ENCODE measurements at regions not wholly inside any gene's neighbourhood (a gene's known extent, or its start where the extent isn't known, plus 50 kb on each side); places are given as distances from the start of the nearest gene placed in this dataset.
"Not testable (repeated sequence)": the region's sequence is repeated elsewhere in the genome, so short reads cannot be mapped to it uniquely, and the experiment has no call there.

DNA sequence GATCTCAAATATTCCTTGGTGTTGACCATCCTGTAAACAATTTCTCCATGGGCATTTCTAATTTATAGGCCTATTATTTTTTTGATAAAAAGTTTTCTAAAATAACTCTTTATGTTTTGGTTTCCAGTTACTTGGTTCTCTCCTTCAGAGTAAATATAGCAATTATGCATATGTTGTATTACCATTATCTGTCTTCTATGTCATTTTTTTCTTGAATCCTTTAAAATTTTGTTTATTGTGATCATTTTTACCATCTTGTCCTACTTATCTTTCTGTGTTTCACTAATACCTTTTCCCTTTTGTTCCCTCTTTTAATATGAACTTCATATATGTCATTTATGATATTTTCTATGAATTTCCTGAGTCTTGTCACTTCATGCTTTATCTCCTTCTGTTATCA lies 341.1 kb downstream of the PDCD6IP start:
- no peak for DNase-seq

GRCh38 chr3:34140616-34141015 lies 342.2 kb downstream of the PDCD6IP start:
- DNase-seq = no peak

- DNase-seq = no peak
Measured at GRCh38 chr3:34141841-34142337, 343.5 kb downstream of the PDCD6IP start.

GRCh38 chr3:34145796-34146195 lies 347.4 kb downstream of the PDCD6IP start:
- DNase-seq = no peak

GRCh38 chr3:34146596-34146995 lies 348.2 kb downstream of the PDCD6IP start:
- DNase-seq = no peak

GRCh38 chr3:34150992-34151391 lies 352.6 kb downstream of the PDCD6IP start:
- DNase-seq = no peak

GRCh38 chr3:34152656-34153055 lies 354.2 kb downstream of the PDCD6IP start:
- DNase-seq = no peak

DNA sequence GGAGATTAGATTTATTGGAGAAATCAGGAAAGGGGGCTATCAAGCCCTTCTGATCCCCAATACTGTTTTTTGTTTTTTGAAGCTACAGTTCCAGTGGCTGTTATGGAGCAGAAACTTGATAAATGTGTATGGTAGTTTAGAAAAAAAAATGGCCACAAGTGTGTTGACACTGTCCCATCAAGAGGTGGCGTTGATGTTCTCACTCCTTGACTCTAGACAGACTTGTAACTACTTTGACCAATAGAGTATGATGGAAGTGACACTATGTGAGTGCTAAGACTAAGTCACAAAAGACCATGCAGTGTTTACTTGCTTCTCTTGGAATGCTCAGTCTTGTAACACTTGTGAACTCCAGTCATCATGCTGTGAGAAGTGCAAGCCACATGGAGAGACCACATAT lies 356.7 kb downstream of the PDCD6IP start:
- no peak for DNase-seq

GRCh38 chr3:34155666-34156065 lies 357.2 kb downstream of the PDCD6IP start:
- no peak for DNase-seq

GRCh38 chr3:34157491-34157890 lies 359.1 kb downstream of the PDCD6IP start:
- no peak for DNase-seq

DNA sequence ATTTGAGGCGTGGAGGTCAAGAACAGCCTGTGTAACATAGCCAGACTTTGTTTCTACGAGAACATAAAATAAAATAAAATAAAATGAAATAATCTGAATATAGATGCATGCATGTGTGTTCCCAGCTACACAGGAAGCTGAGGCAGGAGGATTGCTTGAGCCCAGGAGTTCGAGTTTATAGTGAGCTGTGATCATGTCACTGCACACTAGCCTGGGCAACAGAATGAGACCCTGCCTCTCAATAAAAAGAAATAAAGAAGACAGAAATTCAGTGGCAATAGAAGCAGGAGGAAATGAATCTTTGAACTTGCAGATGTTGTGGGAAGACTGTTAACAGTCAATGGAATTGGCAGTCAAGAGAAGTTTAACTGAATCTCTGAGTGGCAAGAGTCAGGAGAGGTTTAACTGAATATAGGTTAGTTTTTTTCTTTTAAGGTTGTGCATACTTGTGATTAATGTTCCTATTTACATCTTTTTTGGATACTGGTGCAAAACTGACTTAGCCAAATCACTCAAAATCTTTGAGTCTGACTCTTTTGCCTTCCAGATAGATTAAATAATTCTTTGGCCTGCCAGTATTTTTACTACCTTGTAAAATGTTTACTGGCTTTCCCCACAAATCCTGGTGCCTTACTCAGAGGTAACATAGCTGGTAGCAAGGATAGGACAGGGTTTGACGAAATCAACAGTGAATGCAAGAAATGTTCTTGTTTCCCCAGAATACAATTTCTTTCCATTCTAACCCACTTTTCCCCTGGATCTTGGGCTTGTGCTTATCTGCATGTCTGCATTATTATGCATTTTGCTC lies 361.4 kb downstream of the PDCD6IP start:
- DNase-seq = no peak

DNA sequence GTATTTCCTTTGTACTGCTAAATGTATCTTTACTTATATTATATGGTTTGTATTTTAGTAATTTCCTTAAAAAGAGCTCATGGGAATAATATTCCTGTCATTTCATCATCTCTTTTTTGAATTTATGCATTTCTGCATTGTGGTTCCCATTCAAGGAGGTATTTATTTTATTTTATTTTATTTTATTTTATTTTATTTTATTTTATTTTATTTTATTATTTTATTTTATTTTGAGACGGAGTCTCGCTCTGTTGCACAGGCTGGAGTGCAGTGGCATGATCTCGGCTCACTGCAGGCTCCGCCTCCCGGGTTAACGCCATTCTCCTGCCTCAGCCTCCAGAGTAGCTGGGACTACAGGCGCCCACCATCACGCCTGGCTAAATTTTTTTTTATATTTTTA lies 371.2 kb downstream of the PDCD6IP start:
- DNase-seq = not testable (repeated sequence)

- DNase-seq = no peak
Measured at GRCh38 chr3:34174740-34175139, 376.3 kb downstream of the PDCD6IP start.

DNA sequence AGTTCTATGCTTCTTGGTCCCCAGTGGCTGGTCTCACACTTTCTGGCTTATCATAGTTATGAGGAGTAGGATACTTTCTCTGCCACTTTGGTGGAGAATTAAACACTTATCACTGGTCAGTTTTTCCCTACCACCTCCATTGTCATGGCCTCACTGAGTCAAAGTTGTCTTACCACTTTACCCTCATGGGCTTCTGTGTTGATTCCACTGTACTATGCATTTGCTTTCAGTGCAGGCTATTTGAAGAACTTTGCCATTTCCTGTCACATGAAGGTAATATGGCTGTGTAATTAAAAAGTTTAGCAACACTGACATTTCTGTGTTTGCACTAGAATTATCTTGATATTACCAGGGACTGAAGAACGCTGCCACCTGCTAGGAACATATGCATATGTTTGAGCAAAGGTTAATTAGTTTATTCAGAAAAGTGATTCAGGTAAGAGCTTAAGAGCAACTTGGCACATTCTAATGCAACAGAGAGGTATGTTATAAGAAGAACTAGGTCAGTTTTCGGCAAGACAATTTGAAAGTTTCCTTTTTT lies 377.3 kb downstream of the PDCD6IP start:
- no peak for DNase-seq

DNA sequence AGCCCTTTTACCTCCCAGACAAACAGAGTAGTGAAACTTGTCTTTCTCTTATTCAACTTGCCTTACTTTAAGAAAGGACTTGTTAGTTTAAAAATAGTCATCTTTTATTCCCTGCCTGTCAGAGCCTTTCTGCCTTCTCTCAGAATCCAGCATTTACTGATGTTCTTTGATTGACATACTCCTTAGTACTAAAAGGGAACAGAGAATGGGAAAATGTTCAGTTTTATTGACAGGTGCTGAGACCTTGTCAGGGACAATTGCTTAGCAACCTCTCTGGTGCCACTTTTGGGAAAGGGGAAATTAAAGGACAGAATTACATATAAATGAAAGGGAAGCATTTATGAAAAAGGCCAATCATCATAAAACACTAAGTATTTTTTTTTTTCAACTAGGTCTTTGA lies 378.3 kb downstream of the PDCD6IP start:
- no peak for DNase-seq

GRCh38 chr3:34178415-34178814 lies 380.0 kb downstream of the PDCD6IP start:
- DNase-seq = no peak

- DNase-seq = no peak
Measured at GRCh38 chr3:34179716-34180115, 381.3 kb downstream of the PDCD6IP start.

DNA sequence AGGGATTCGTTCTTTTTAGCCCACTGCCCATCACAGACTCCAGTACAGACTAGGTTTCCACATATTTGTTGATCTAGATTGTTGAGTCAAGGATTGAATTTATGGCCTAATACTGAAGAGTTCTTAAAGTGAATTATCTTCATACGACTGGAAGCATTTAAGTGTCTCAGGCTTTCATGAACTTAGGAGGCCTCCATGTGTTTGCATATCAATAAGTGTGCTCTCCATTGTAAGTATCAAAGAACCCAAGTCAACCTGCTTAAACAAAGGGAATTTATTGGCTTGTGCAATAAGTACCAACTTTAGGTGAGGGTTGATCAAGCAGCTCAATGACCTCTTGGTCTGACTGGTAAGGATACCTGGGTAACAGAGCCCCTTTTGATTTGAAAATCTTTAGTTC lies 382.1 kb downstream of the PDCD6IP start:
- DNase-seq = no peak

- DNase-seq = no peak
Measured at GRCh38 chr3:34183114-34183513, 384.7 kb downstream of the PDCD6IP start.

DNA sequence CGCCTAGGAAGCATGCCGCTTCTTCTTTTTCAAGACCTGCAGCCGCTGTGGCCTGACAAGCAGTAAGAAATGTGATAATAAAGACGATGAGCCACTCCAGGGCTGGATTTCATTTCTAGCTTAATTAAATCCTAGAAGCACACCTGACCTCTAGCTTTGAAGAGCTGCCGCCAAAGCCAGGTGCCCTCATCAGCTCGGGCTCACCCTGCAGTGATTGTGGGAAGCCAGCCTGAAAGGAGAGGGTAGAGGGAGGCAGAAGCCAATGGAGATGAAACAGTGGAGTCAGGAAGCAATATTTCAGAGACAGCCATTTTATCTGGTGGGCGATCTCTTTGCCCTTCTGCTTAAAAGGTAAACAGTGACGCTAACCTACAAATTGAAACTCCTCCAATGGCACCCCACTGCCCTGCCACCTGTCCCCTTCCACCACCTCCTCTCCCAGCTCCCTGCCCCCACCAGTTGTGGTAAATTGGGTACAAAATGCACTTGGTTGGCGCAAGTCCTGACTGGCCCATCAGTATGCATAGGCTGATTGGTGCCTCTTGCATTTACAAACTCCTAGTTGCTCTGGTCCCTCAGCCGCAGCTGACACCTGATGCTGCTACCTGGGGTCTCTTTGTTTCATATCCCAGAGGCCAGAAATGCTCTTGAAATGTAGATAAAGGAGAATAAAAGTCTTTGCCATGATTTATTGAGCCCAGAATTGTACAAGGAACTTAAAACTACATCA lies 385.3 kb downstream of the PDCD6IP start:
- DNase-seq = no peak

DNA sequence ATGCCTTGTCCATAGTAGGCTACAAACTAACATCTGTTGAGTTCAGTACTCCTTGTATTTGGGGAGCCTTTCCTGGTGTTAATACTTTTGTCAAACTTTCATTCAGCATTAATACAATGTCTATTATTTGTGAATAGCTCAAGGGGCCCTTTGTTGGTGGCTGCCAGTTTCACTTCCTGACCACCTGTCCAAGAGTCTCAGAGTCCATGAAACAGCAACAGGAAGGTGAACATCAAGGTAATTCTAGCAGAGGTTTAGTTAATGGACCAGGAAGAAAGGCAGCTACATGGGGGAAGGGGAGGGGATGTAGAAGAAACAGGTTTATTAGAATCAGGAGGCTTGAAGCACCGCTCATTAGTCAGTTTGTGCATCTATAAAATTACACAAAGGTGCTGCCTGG lies 386.9 kb downstream of the PDCD6IP start:
- no peak for DNase-seq

DNA sequence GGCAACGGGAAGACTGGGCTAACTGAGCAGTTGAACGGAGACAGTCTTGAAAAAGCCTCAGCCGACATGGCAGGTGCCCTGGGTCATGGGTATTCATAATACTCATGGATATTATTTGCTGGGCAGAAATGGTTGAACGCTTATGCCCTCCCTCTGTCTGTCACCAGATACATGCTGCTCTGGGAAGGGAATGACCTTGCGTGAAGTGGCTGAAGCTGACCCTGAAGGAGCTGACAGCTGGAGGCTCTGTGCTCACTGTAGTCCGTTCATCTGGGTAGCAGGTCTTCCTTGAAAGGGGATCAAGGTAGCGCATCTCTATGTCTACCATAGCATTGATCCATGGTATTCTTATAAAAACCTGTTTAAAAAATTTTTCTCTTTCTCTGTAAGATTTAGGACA lies 390.7 kb downstream of the PDCD6IP start:
- DNase-seq = no peak

DNA sequence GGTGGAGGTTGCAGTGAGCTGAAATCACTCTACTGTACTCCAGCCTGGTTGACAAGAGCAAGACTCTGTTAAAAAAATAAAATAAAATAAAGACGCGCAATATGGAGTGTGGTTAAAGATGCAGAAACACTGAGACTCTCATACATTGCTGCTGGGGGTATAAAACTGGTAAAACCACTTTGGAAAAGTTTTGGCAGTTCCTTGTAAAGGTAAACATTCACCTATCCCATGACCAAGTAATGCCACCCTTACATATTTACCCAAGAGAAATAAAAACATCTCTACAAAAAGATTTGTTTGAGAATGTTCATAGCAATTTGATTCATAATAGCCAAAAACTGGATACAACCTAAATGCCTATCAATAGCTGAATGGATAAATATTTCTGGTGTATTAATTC lies 398.5 kb downstream of the PDCD6IP start:
- DNase-seq = no peak

DNA sequence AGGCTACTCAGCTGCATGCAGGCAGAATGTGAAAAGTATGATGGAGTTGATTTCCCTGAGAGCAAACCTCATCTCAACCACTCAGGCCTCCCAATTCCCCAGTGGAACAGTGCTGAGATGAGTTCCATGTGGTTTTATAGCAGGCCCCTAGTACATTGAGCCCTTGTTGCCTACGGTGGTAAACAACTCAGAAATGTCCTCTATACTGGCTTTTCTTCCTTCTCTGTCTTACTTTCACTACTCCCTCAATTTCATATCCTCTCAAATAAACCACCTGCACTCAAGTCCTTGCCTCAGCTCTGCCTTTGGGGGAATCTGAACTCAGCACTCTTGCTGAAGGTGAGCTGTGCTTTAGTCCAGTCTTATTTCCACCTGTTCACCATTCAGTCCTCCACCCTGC lies 399.9 kb downstream of the PDCD6IP start:
- no peak for DNase-seq

Measured in activated gamma-delta T cell treated with Interleukin-2 at 50 U/mL for 16 hours (primary cell).